ENCODE measurements at regions not wholly inside any gene's neighbourhood (a gene's known extent, or its start where the extent isn't known, plus 50 kb on each side); places are given as distances from the start of the nearest gene placed in this dataset.

GRCh38 chr6:2512802-2513201 is 237.9 kb downstream of the MYLK4 start:
- WGBS (ENCODE audit: low lambda C conversion rate), result 93% methylated on average over 5 of the region's 5 CpGs
- FAIRE-seq, result no peak
- ATAC-seq, result no peak
- Histone ChIP-seq H3K4me1 (ENCODE audit: insufficient read depth, low read length) (peaks cover 36% of the 10 kb centered on the region), H3K9me3 (ENCODE audit: low read length) (no peaks in the 10 kb centered on the region), H3K79me2 (ENCODE audit: insufficient read depth, low read length) (no peaks in the 10 kb centered on the region), H3K4me2 (ENCODE audit: low read depth, low read length) (no peak overlapping the region), H3K4me3 (replicated peaks in 1 of 3; ENCODE audit: insufficient read depth in 1 of 3, low read depth in 2 of 3, low read length in 3 of 3) (no peak overlapping the region), H3K9ac (ENCODE audit: insufficient read depth, low read depth, low read length) (no peak overlapping the region), H2AFZ (ENCODE audit: low read length) (no peak overlapping the region), H4K20me1 (ENCODE audit: insufficient read depth, low read length) (no peaks in the 10 kb centered on the region), H3K36me3 (replicated peaks in 1 of 2; ENCODE audit: control insufficient read depth in 1 of 2, insufficient read depth in 2 of 2, low read length in 2 of 2) (no peaks in the 10 kb centered on the region), H3K27me3 (ENCODE audit: control insufficient read depth in 1 of 2, insufficient read depth in 2 of 2, low read length in 2 of 2) (no peaks in the 10 kb centered on the region), H3K27ac (ENCODE audit: extremely low read length, insufficient read depth, low read length) (no peak overlapping the region)
- DNase-seq (ENCODE audit: low spot score), result no peak
- TF ChIP-seq ZNF570 (CRISPR knock-in tag; IDR thresholded peaks at IDR 0.05; ENCODE audit: borderline replicate concordance) (no peak), HOXD1 (CRISPR knock-in tag; IDR thresholded peaks at IDR 0.05) (no peak), CHCHD3 (CRISPR knock-in tag; IDR thresholded peaks at IDR 0.05) (no peak), MTA3 (CRISPR knock-in tag; IDR thresholded peaks at IDR 0.05) (no peak), ZFX (CRISPR knock-in tag; IDR thresholded peaks at IDR 0.05; ENCODE audit: low read depth) (no peak), NFKBIZ (CRISPR knock-in tag; IDR thresholded peaks at IDR 0.05) (no peak), RBFOX2 (IDR thresholded peaks at IDR 0.05; ENCODE audit: low read depth, low read length) (no peak), ZNF670 (CRISPR knock-in tag; IDR thresholded peaks at IDR 0.05; ENCODE audit: borderline replicate concordance) (no peak)
- in situ Hi-C loops (cut with HindIII; ENCODE audit: extremely low pct_ligation_motif_present, low pct_unique_long_range_greater_than_20kb), result no loop called here
- intact Hi-C loops (cut with micrococcal nuclease; ENCODE audit: unreplicated experiment), result no loop called here
- CTCF ChIA-PET (ENCODE audit: low intra/inter-chr PET ratio, low total read pairs), result no interaction called here
- no TSS peak for BruUV-seq (replicated peaks)
- POLR2A ChIA-PET, result no interaction called here

GRCh38 chr6:2510316-2510715 is 240.4 kb downstream of the MYLK4 start:
- Histone ChIP-seq H3K9ac (ENCODE audit: insufficient read depth, low read depth, low read length) (no peak overlapping the region), H3K79me2 (ENCODE audit: insufficient read depth, low read length) (no peaks in the 10 kb centered on the region), H3K4me1 (ENCODE audit: insufficient read depth, low read length) (peaks cover 28% of the 10 kb centered on the region), H3K36me3 (replicated peaks in 1 of 2; ENCODE audit: control insufficient read depth in 1 of 2, insufficient read depth in 2 of 2, low read length in 2 of 2) (no peaks in the 10 kb centered on the region), H3K27ac (ENCODE audit: extremely low read length, insufficient read depth, low read length) (no peak overlapping the region), H4K20me1 (ENCODE audit: insufficient read depth, low read length) (no peaks in the 10 kb centered on the region), H3K4me3 (replicated peaks in 1 of 3; ENCODE audit: insufficient read depth in 1 of 3, low read depth in 2 of 3, low read length in 3 of 3) (no peak overlapping the region), H3K9me3 (ENCODE audit: low read length) (no peaks in the 10 kb centered on the region), H2AFZ (ENCODE audit: low read length) (no peak overlapping the region), H3K27me3 (ENCODE audit: control insufficient read depth in 1 of 2, insufficient read depth in 2 of 2, low read length in 2 of 2) (no peaks in the 10 kb centered on the region), H3K4me2 (ENCODE audit: low read depth, low read length) (no peak overlapping the region)
- BruUV-seq (replicated peaks), result no TSS peak
- WGBS (ENCODE audit: low lambda C conversion rate), result 91% methylated on average over 13 of the region's 13 CpGs
- CTCF ChIA-PET (ENCODE audit: low intra/inter-chr PET ratio, low total read pairs), result no interaction called here
- ATAC-seq (no peak), FAIRE-seq (no peak), DNase-seq (ENCODE audit: low spot score) (no peak)
- TF ChIP-seq TBX3 (IDR thresholded peaks at IDR 0.05; ENCODE audit: borderline replicate concordance), result no peak
- no peak for TF ChIP-seq PBX2 (CRISPR knock-in tag; IDR thresholded peaks at IDR 0.05)
- no peak for TF ChIP-seq CREM (IDR thresholded peaks at IDR 0.05)
- TF ChIP-seq CREM (CRISPR knock-in tag; IDR thresholded peaks at IDR 0.05), result no peak
- TF ChIP-seq HINFP (CRISPR knock-in tag; IDR thresholded peaks at IDR 0.05; ENCODE audit: low read depth), result no peak
- no peak for TF ChIP-seq PCBP2 (optimal IDR thresholded peaks at IDR 0.05; ENCODE audit: low read depth, low read length, poor library complexity, severe bottlenecking)
- no peak for TF ChIP-seq ZFY (CRISPR knock-in tag; IDR thresholded peaks at IDR 0.05)
- no peak for TF ChIP-seq ZNF230 (CRISPR knock-in tag; IDR thresholded peaks at IDR 0.05)
- POLR2A ChIA-PET, result no interaction called here
- intact Hi-C loops (cut with micrococcal nuclease; ENCODE audit: unreplicated experiment), result no loop called here
- in situ Hi-C loops (cut with HindIII; ENCODE audit: extremely low pct_ligation_motif_present, low pct_unique_long_range_greater_than_20kb), result no loop called here
